Lung (tissue), 11 donors: ENCODE measurements at regions not wholly inside any gene's neighbourhood (a gene's known extent, or its start where the extent isn't known, plus 50 kb on each side); places are given as distances from the start of the nearest gene placed in this dataset.

Experiments
- ATAC-seq: fragments of 200-7000 bp; cut with Tn5 transposase; one replicate; pipeline ENCODE4 v1.9.1; 2020; ENCODE audit warnings: moderate number of reproducible peaks; ENCODE audit not compliant: insufficient read depth, low FRiP score
- DNase-seq, 3 donors: peaks; one replicate each; pipeline ENCODE4 v3.0.0-alpha.2; 2013 to 2017
- H3K27ac ChIP-seq, 2 donors: one replicate each; pipeline ENCODE4 v1.5.1; 2013; ENCODE audit warnings: mild to moderate bottlenecking in 2 of 2, moderate library complexity in 2 of 2, control low read depth in 1 of 2, inconsistent platforms in 1 of 2, low read depth in 1 of 2, low read length in 1 of 2
- H3K27me3 ChIP-seq, 3 donors: one replicate each; pipeline ENCODE4 v1.5.1; 2013; ENCODE audit warnings: low read length in 2 of 3; ENCODE audit not compliant: control insufficient read depth in 3 of 3, insufficient read depth in 3 of 3
- H3K36me3 ChIP-seq, 4 donors: one replicate each; pipeline ENCODE4 v1.5.1; 2013; ENCODE audit warnings: low read length in 4 of 4, mild to moderate bottlenecking in 1 of 4, moderate library complexity in 1 of 4; ENCODE audit not compliant: control insufficient read depth in 4 of 4, insufficient read depth in 4 of 4
- H3K4me1 ChIP-seq, 5 donors: one replicate each; pipeline ENCODE4 v1.5.1; 2013; ENCODE audit warnings: low read length in 5 of 5, mild to moderate bottlenecking in 2 of 5, moderate library complexity in 1 of 5; ENCODE audit not compliant: control insufficient read depth in 5 of 5, insufficient read depth in 5 of 5
- H3K4me3 ChIP-seq: one replicate; pipeline ENCODE4 v1.5.1; 2013; ENCODE audit warnings: mild to moderate bottlenecking, control low read depth, moderate library complexity
- H3K9ac ChIP-seq, 2 donors: one replicate each; pipeline ENCODE4 v1.5.1; 2013; ENCODE audit warnings: low read length in 2 of 2, control low read depth in 1 of 2; ENCODE audit not compliant: insufficient read depth in 1 of 2
- H3K9me3 ChIP-seq, 4 donors: one replicate each; pipeline ENCODE4 v1.5.1; 2013; ENCODE audit warnings: low read length in 3 of 4, mild to moderate bottlenecking in 1 of 4, moderate library complexity in 1 of 4; ENCODE audit not compliant: control insufficient read depth in 4 of 4, insufficient read depth in 3 of 4
- CTCF ChIP-seq: IDR thresholded peaks from 2 replicates; pipeline ENCODE4 v1.5.1; 2012; ENCODE audit warnings: mild to moderate bottlenecking; ENCODE audit errors: control extremely low read depth, extremely low read depth
- WGBS, 2 donors: extraction: QIAGEN DNeasy Blood & Tissue Kit; methylation state at CpG; one replicate each; pipeline ENCODE4 v1.1.7; 2013; 5-methylcytosine and 5-hydroxymethylcytosine counted together
- donor health status: control.
- donor health status: control.
- donor health status: Bipolar disorder and iron deficiency.
- donor health status: healthy.
- donor health status: DM: yes; HTN: yes; CAD: no.

DNA sequence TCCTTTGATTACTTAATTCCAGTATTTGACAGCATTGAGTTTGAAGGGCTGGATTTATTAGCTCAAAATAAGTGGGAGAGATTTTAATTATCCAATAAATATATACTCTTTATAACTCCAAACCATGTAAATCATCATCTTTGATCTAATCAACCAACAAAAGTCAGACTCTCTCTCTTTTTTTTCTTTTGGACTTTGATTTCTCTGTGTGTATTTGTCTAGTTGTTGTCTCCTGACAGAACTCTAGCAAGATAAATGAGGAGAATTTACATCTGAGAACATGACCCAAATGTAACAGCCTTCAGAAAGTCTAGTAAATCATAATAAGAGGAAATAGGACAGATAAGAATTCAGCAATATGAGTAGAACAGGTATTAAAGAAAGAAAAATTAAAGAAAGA is 567.1 kb downstream of the PPARGC1A start:
- H3K9ac ChIP-seq = no peak overlapping the region
- no peak overlapping the region for H3K27ac ChIP-seq
- TF ChIP-seq CTCF = no peak
- no peak overlapping the region for H3K4me3 ChIP-seq
- DNase-seq (no peak), ATAC-seq (no peak)
- H3K9me3 ChIP-seq = no peaks in the 10 kb centered on the region
- H3K27me3 ChIP-seq = no peaks in the 10 kb centered on the region
- no peaks in the 10 kb centered on the region for H3K36me3 ChIP-seq
- peaks cover 0 to 34% (median 0%) of the 10 kb centered on the region in 5 donors for H3K4me1 ChIP-seq

- ATAC-seq (no peak), DNase-seq (peak; percentile 81 to 98 (median 97))
- Histone ChIP-seq H3K4me1 (peaks cover 0 to 34% (median 0%) of the 10 kb centered on the region in 5 donors), H3K27me3 (no peaks in the 10 kb centered on the region), H3K36me3 (no peaks in the 10 kb centered on the region), H3K9ac (no peak overlapping the region), H3K9me3 (no peaks in the 10 kb centered on the region), H3K4me3 (no peak overlapping the region), H3K27ac (no peak overlapping the region)
- WGBS, 2 donors = 33 to 78% methylated on average over 1 of the region's 1 CpG
- TF ChIP-seq CTCF = no peak
Observed at GRCh38 chr4:23320931-23321587, 568.8 kb downstream of the PPARGC1A start.

DNA sequence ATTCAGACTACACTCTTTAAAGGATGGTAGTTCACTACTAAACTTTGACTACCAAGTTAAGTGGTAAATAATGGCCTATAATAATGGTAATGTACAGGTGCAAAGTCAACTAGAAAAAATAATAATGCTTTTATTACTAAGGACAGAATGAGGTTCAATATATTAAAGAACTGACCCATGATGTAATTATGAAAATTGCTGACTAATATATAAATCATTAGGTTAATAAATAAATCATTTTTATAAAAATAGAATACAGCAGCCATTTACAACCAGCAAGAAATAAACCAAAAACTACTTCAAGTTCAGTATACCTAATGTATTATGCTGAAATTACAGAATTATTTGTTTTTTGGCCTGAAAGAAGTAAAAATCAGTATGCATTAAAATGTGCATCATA is 577.2 kb downstream of the PPARGC1A start:
- H3K27me3 ChIP-seq = no peaks in the 10 kb centered on the region

More for the DNA sequence above, 577.2 kb downstream of the PPARGC1A start:
- ATAC-seq = no peak
- no peak overlapping the region for H3K9ac ChIP-seq
- H3K4me3 ChIP-seq = no peak overlapping the region
- H3K36me3 ChIP-seq = no peaks in the 10 kb centered on the region
- no peaks in the 10 kb centered on the region for H3K4me1 ChIP-seq
- no peak for TF ChIP-seq CTCF
- no peak for DNase-seq
- H3K27ac ChIP-seq = no peak overlapping the region
- no peaks in the 10 kb centered on the region for H3K9me3 ChIP-seq
